GM18868 (cell line): ENCODE measurements at regions not wholly inside any gene's neighbourhood (a gene's known extent, or its start where the extent isn't known, plus 50 kb on each side); places are given as distances from the start of the nearest gene placed in this dataset.
A peak's percentile ranks its signal among the peaks of the same experiment; 100 is the strongest.
"Not testable (repeated sequence)": the region's sequence is repeated elsewhere in the genome, so short reads cannot be mapped to it uniquely, and the experiment has no call there.

Source experiments
- ATAC-seq: cut with Tn5 transposase; IDR thresholded peaks from one replicate; pipeline ENCODE4 v1.9.1; 2021; ENCODE audit warnings: mild to moderate bottlenecking, moderate library complexity; ENCODE audit not compliant: unreplicated experiment

DNA sequence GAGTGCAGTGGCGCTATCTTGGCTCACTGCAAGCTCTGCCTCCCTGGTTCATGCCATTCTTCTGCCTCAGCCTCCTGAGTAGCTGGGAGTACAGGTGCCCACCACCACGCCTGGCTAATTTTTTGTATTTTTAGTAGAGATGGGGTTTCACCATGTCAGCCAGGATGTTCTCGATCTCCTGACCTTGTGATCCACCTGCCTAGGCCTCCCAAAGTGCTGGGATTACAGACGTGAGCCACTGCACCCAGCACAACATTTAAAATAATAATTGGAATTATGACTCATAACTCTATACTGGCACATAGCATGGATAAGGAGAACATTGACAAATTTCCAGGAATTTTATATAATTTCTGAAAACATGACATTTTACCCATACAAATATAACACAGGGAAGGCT is 54.2 kb downstream of the DBET start:
- ATAC-seq: not testable (repeated sequence)

DNA sequence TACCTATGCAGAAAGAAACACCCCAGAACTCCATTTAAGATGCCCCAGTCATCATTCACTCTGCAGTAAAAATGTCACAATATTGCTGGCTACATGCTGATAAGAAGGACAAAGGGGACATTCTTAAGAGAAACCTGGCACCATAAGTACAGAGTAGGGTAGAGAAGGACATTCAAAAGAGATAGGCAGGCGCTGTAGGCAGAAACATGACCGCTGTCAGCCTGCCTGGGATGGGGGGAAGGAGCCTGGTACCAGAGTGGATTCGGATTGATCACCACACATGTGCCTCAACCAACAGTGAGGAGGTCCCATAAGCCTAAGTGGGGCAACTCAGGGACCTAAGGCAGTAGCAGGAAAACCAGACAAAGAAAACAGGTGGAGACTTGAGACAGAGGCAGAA is 54.1 kb upstream of the DUX4 start:
- ATAC-seq: not testable (repeated sequence)

DNA sequence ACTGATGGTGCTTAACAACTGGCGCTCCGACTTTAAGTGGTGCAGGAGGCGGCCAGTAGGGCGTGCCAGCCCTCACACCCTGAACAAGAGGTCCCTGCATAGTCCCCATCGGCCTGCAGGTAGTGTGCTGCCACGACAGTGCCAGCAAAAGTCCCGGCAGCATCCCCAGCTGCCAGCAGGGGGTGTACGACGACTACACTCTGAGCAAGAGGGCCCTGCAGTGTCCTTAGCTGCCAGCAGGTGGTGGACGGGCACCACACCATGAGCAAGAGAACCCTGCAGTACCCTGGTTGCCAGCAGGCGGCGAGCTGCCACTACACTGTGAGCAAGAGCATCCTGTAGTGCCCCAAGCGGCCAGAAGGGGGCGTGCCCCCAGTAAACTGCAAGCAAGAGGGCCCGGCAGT is 53.5 kb upstream of the DUX4 start:
- peak; percentile 76 for ATAC-seq

DNA sequence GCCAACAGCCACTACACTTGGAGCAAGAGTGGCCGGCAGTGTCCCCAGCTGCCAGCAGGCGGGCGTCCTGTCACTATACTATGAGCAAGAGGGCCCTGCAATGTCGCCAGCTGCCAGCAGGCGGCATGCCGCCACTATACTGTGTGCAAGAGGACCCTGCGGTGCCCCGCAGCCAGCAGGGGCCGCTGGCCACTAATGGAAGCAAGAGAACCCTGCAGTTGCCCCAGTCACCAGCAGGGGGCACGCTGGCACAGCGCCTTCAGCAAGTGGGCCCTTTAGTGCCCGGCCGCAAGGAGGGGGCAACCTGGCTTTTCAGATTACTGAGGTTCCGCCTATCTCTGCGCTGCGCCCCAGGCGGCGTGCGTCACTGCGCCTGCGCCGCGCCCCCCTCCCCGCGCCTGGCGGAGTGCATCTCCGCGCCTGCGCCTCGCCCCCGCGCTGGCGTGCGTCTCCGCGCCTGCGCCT is 53.0 kb upstream of the DUX4 start:
- ATAC-seq: peak; percentile 16

DNA sequence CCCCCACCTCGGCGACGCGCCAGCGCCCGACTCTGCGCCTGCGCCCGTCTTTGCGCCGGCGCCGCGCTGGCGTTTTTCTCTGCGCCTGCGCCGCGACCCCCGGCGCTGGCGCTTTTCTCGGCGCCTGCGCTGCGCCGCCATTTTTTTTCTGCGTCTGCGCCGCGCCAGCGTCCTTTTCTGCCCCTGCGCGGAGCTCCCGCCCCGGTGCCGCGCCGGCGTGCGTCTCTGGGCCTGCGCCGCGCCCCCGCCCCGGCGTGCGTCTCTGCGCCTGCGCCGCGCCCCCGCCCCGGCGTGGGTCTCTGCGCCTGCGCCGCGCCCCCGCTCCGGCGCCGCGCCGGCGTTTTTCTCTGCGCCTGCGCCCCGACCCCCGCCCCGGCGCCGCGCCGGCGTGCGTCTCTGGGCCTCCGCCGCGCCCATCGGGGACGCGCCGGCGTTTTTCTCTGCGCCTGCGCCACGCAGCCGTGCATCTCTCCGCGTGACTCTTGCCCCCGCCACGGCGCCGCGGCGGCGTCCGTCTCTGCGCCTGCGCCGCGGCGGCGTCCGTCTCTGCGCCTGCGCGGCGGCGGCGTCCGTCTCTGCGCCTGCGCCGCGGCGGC is 52.4 kb upstream of the DUX4 start:
- ATAC-seq: not testable (repeated sequence)

DNA sequence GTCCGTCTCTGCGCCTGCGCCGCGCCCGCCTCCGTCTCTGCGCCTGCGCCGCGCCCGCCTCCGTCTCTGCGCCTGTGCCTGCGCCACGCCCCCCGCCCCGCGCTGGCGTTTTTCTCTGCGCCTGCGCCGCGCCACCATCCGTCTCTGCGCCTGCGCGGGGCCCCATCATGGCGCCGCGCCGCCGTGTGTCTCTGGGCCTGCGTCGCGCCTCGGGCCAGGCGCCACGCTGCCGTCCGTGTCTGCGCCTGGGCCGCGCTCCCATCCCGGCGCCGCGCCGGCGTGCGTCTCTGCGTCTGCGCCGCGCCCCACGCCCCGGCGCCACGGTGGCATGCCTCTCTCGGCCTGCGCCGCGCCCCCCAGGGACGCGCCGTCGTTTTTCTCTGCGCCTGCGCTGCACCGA is 51.8 kb upstream of the DUX4 start:
- no peak for ATAC-seq

DNA sequence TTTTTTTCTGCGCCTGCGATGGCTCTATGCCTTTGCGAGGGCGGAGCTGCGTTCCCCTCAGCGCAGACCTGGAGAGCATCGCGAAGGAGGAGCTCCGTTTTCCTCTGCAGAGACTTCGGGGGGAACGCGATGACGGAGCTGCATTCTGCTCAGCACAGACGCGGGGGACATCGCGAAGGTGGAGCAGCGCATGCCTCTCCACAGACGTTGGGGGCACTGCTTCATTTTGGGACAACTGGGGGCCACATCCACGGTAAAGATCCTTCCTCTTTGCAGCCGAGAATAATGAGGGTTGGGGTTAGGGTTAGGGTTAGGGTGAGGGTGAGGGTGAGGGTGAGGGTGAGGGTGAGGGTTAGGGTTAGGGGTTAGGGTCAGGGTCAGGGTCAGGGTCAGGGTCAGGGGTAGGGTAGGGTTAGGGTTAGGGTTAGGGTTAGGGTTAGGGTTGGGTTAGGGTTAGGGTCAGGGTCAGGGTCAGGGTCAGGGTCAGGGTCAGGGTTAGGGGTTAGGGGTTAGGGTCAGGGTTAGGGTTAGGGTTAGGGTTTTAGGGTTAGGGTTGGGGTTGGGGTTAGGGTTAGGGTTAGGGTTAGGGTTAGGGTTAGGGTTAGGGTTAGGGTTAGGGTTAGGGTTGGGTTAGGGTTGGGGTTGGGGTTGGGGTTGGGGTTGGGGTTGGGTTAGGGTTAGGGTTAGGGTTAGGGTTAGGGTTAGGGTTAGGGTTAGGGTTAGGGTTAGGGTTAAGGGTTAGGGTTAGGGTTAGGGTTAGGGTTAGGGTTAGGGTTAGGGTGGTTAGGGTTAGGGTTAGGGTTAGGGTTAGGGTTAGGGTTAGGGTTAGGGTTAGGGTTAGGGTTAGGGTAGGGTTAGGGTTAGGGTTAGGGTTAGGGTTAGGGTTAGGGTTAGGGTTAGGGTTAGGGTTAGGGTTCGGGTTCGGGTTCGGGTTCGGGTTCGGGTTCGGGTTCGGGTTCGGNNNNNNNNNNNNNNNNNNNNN is 51.1 kb upstream of the DUX4 start:
- ATAC-seq: not testable (repeated sequence)
